ENCODE measurements at regions not wholly inside any gene's neighbourhood (a gene's known extent, or its start where the extent isn't known, plus 50 kb on each side); places are given as distances from the start of the nearest gene placed in this dataset.

DNA sequence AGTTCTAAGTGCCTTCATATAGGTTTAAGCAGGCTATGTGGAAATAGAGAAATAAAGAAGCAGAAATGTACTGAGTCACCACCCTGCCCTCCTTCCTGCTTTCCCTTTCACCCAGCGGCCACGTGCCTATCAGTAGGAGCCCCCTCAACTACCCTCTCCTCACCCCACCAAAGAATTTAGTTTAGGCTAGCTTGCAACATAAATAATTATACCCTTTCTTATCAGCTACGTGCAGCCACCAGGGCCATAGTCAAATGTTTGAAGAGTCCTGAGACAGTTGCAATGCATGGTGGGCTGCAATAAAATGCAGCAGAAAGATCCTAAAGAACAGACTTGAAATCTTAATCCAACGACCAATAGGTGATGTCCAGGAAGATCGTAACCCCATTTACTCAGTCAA lies 101.2 kb downstream of the RTP5 start:
- no peak overlapping the region for H3K4me3 Mint-ChIP-seq (ENCODE audit: unreplicated experiment)
- H3K4me1 ChIP-seq, result no peaks in the 10 kb centered on the region
- no peaks in the 10 kb centered on the region for H3K27me3 Mint-ChIP-seq (ENCODE audit: insufficient read depth, unreplicated experiment)
- no peak overlapping the region for H3K4me3 ChIP-seq (ENCODE audit: low read depth, low read length)
- H3K9me3 ChIP-seq, result no peaks in the 10 kb centered on the region
- BruUV-seq (replicated peaks), result no TSS peak
- no peaks in the 10 kb centered on the region for H3K9me3 Mint-ChIP-seq (ENCODE audit: unreplicated experiment)
- no peaks in the 10 kb centered on the region for H3K27me3 ChIP-seq (replicated peaks; ENCODE audit: control insufficient read depth, insufficient read depth, low read length)
- DNase-seq, result no peak
- no peaks in the 10 kb centered on the region for H3K36me3 ChIP-seq (ENCODE audit: control insufficient read depth, insufficient read depth, low read length)
- TF ChIP-seq, protein P1, sequence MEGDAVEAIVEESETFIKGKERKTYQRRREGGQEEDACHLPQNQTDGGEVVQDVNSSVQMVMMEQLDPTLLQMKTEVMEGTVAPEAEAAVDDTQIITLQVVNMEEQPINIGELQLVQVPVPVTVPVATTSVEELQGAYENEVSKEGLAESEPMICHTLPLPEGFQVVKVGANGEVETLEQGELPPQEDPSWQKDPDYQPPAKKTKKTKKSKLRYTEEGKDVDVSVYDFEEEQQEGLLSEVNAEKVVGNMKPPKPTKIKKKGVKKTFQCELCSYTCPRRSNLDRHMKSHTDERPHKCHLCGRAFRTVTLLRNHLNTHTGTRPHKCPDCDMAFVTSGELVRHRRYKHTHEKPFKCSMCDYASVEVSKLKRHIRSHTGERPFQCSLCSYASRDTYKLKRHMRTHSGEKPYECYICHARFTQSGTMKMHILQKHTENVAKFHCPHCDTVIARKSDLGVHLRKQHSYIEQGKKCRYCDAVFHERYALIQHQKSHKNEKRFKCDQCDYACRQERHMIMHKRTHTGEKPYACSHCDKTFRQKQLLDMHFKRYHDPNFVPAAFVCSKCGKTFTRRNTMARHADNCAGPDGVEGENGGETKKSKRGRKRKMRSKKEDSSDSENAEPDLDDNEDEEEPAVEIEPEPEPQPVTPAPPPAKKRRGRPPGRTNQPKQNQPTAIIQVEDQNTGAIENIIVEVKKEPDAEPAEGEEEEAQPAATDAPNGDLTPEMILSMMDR (IDR thresholded peaks at IDR 0.05; ENCODE audit: insufficient read depth in 1 of 2, low read depth in 1 of 2, low read length in 1 of 2, severe bottlenecking in 1 of 2, unreplicated experiment in 1 of 2), result no peak
- ChIA-PET POLR2A (no interaction called here), CTCF (no interaction called here)
- no peaks in the 10 kb centered on the region for H3K36me3 Mint-ChIP-seq (ENCODE audit: insufficient read depth, unreplicated experiment)
- intact Hi-C loops (cut with micrococcal nuclease; ENCODE audit: unreplicated experiment), result no loop called here
- H3K27ac Mint-ChIP-seq (ENCODE audit: unreplicated experiment), result no peak overlapping the region
- H3K4me1 Mint-ChIP-seq (ENCODE audit: low read depth, unreplicated experiment), result no peaks in the 10 kb centered on the region

DNA sequence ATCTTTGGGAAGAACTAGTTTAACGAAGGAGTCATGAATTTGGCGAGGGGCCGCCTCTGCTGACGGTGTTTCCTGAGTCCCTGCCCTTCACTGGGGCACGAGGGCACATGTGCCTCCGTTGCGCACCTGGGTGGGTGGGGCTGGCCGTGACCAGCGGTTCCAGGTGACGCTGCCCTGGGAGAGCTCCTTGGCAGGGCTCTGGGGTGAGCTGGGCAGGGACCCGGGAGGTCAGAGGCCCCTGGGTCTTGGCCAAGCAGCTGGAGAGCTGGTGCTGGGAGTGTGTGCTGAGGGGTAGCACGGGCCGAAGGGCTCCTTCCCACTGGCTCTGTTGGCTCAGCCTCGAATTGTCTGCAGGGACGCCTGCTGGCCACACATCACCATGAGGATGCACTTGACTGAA lies 104.6 kb downstream of the RTP5 start:
- Histone ChIP-seq H3K4me1 (no peaks in the 10 kb centered on the region), H3K27me3 (replicated peaks; ENCODE audit: control insufficient read depth, insufficient read depth, low read length) (no peaks in the 10 kb centered on the region), H3K36me3 (ENCODE audit: control insufficient read depth, insufficient read depth, low read length) (no peaks in the 10 kb centered on the region), H3K9me3 (no peaks in the 10 kb centered on the region), H3K4me3 (ENCODE audit: low read depth, low read length) (no peak overlapping the region)
- CTCF ChIA-PET, result no interaction called here
- intact Hi-C loops (cut with micrococcal nuclease; ENCODE audit: unreplicated experiment), result no loop called here
- POLR2A ChIA-PET, result no interaction called here
- no peaks in the 10 kb centered on the region for H3K9me3 Mint-ChIP-seq (ENCODE audit: unreplicated experiment)
- H3K4me3 Mint-ChIP-seq (ENCODE audit: unreplicated experiment), result no peak overlapping the region
- no peaks in the 10 kb centered on the region for H3K36me3 Mint-ChIP-seq (ENCODE audit: insufficient read depth, unreplicated experiment)
- BruUV-seq (replicated peaks), result no TSS peak
- TF ChIP-seq, protein P1 (IDR thresholded peaks at IDR 0.05; ENCODE audit: insufficient read depth in 1 of 2, low read depth in 1 of 2, low read length in 1 of 2, severe bottlenecking in 1 of 2, unreplicated experiment in 1 of 2), result no peak
- H3K27me3 Mint-ChIP-seq (ENCODE audit: insufficient read depth, unreplicated experiment), result no peaks in the 10 kb centered on the region
- no peaks in the 10 kb centered on the region for H3K4me1 Mint-ChIP-seq (ENCODE audit: low read depth, unreplicated experiment)
- H3K27ac Mint-ChIP-seq (ENCODE audit: unreplicated experiment), result no peak overlapping the region
- DNase-seq, result no peak

DNA sequence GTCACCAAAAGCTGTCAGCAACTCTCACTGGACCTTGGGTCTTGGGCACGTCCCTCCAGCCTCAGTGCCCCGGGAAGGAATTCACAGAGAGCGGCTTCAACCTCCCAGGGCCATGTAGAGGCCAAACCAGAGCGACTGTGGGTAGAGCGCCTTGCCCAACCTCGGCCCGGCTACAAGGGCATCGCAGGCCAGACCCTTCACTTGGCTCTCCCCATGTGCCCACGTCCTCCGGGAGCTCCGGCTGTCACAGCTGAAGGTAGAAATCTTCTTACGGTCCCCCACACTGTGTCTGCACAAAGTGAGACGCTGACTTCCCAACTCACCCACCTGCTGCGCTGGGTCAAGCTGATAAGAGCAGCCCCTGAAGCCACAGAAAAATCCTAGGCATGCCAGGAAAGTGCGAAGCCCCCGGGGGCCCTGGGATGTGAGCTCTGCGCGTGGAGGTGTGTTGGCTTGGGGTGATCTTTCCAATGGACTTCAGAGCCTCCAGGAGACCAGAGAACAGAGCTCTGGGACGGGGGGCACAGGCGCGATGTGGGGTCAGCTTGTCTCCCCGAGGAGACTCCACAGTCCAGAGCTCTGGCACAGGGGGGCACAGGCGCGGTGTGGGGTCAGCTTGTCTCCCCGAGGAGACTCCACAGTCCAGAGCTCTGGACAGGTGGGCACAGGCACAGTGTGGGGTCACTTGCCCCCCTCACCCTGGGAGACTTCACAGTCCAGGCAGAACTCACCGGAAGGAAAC lies 105.5 kb downstream of the RTP5 start:
- intact Hi-C loops (cut with micrococcal nuclease; ENCODE audit: unreplicated experiment), result no loop called here
- ChIA-PET CTCF (no interaction called here), POLR2A (no interaction called here)
- TF ChIP-seq, protein P1 (IDR thresholded peaks at IDR 0.05; ENCODE audit: insufficient read depth in 1 of 2, low read depth in 1 of 2, low read length in 1 of 2, severe bottlenecking in 1 of 2, unreplicated experiment in 1 of 2), result no peak
- no peaks in the 10 kb centered on the region for H3K27me3 Mint-ChIP-seq (ENCODE audit: insufficient read depth, unreplicated experiment)
- Histone ChIP-seq H3K9me3 (no peaks in the 10 kb centered on the region), H3K36me3 (ENCODE audit: control insufficient read depth, insufficient read depth, low read length) (no peaks in the 10 kb centered on the region), H3K4me1 (no peaks in the 10 kb centered on the region), H3K27me3 (replicated peaks; ENCODE audit: control insufficient read depth, insufficient read depth, low read length) (no peaks in the 10 kb centered on the region), H3K4me3 (ENCODE audit: low read depth, low read length) (no peak overlapping the region)
- H3K27ac Mint-ChIP-seq (ENCODE audit: unreplicated experiment), result no peak overlapping the region
- no peaks in the 10 kb centered on the region for H3K36me3 Mint-ChIP-seq (ENCODE audit: insufficient read depth, unreplicated experiment)
- no peak overlapping the region for H3K4me3 Mint-ChIP-seq (ENCODE audit: unreplicated experiment)
- BruUV-seq (replicated peaks), result no TSS peak
- H3K9me3 Mint-ChIP-seq (ENCODE audit: unreplicated experiment), result no peaks in the 10 kb centered on the region
- DNase-seq, result no peak
- H3K4me1 Mint-ChIP-seq (ENCODE audit: low read depth, unreplicated experiment), result no peaks in the 10 kb centered on the region
